Posterior cingulate gyrus (tissue), 11 donors: ENCODE measurements at regions not wholly inside any gene's neighbourhood (a gene's known extent, or its start where the extent isn't known, plus 50 kb on each side); places are given as distances from the start of the nearest gene placed in this dataset.
"Not testable (repeated sequence)": the region's sequence is repeated elsewhere in the genome, so short reads cannot be mapped to it uniquely, and the experiment has no call there.

ENCODE experiments used
- DNase-seq, 10 donors: peaks; one replicate each; pipeline versions ENCODE4 v3.0.0 to v3.0.0-alpha.2; 2020 to 2021; ENCODE audit warnings: mixed read lengths in 3 of 10
- intact Hi-C: fragments of 100-400 bp; cut with DNase I; formaldehyde crosslinking; loops from one replicate; pipeline ENCODE4 v1.15.1; 2023

DNA sequence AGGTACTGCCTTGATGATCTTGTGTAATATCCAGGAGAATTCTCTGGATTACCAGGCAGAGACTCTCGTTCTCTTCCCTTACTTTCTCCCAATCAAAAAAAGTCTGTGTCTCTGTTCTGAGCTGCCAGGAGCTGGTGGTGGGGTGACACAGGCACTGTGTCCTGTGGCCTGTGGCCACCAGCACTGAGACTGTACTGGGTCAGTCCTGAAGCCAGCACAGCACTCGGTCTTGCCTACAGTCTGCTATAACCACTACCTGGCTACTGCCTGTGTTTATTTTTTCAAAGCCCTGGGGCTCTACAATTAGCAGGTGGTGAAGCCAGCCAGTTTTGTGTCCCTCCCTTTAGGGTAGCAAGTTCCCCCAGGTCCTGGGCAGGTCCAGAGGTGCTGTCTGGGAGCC lies 331.1 kb upstream of the MAGEB18 start:
- intact Hi-C loops, result no loop called here
- DNase-seq, result peak in 1 of 10 donors; percentile 77

DNA sequence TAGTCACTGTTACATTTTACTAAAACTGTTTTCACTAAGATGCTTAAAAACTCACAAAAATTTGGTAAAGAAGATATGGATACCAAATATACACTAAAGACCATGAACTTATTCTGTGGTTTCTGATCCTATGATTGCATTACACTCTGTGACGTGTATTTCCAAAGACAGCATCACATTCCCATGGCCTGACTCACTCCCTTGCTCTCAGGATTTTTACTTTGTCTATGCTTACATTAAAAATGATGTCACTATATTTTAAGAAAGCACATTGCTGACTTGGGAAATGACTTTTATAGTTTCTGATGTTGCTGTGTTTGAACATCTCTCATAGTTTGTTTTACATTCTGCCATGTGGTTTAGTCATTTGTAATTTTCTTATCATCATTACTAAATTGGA lies 327.9 kb upstream of the MAGEB18 start:
- intact Hi-C loops, result no loop called here
- no peak for DNase-seq

DNA sequence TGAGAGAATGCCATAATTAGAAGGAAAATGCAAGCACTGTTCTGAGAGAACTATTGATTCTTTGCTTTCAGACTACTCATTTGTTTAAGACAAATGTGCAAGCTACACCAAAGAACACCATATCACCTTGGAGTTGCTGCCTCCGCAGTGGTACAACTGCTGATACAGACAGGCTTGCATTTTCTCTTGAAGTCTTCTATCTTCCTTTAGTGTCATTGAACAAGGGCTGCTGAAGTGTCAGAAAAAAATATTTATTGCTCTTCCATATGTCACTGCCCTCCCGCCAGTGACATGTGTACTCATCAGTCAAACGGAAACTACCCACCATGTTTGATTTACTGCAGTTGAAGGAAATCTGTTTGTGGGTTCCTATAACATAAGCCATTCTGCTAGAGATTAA lies 318.3 kb upstream of the MAGEB18 start:
- intact Hi-C loops, result no loop called here

GRCh38 chrX:25851141-25851540 lies 287.0 kb upstream of the MAGEB18 start:
- no peak for DNase-seq

More for the DNA sequence above, 318.3 kb upstream of the MAGEB18 start:
- DNase-seq, result no peak

DNA sequence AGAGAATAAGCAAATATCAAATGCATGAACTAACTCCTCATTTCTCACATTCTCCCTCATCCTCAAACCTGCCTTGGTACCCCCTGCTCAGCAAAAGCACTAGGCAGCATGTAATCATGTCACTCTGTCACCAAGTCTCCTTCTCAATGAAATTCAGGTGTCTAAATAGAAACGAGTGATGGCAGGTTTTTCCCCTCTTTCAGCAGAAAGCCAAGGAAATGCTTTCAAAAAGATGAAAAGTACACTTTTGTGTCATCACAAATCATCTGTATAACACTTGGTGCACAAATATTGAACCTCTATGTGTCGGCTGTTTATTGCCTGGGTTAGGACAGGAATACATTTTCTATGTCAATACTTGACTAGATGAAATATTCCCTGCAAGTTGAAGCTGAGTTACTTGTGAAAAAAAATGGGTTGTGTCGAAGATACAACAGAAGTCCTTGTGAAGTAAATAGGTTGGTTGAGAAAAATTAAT lies 285.1 kb upstream of the MAGEB18 start:
- no peak for DNase-seq
- intact Hi-C loops, result no loop called here

More at GRCh38 chrX:25851141-25851540, 287.0 kb upstream of the MAGEB18 start:
- intact Hi-C loops, result no loop called here

GRCh38 chrX:25858273-25858880 lies 279.8 kb upstream of the MAGEB18 start:
- intact Hi-C loops, result no loop called here
- no peak for DNase-seq

- peak in 2 of 10 donors; percentile 55 to 69 for DNase-seq
- intact Hi-C loops, result no loop called here
Observed at GRCh38 chrX:25860322-25860721, 277.8 kb upstream of the MAGEB18 start.

- DNase-seq, result no peak
- intact Hi-C loops, result no loop called here
Observed at GRCh38 chrX:25869761-25870160, 268.4 kb upstream of the MAGEB18 start.

GRCh38 chrX:25872786-25873185 lies 265.4 kb upstream of the MAGEB18 start:
- intact Hi-C loops, result no loop called here
- DNase-seq, result no peak

- no peak for DNase-seq
- intact Hi-C loops, result no loop called here
Observed at GRCh38 chrX:25873196-25873595, 264.9 kb upstream of the MAGEB18 start.

DNA sequence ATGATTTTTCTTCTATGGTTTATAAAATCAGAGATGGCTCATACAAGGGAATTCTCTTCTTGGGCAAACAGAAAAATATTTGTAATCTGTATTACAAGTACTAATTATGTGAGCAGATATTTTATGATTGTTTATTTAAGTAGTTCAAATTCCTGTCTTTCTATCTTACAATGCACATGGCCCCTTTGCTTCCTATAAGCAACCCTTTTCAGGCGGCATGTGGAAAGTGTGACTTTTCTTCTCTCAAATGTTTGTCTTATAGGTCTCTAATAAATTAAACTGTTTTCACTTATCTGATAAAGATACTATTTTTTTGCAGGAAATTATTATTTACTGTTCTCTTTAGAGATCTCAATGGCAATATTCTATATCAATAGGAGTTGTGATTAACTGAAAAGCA lies 259.3 kb upstream of the MAGEB18 start:
- intact Hi-C loops, result no loop called here
- DNase-seq, result no peak

DNA sequence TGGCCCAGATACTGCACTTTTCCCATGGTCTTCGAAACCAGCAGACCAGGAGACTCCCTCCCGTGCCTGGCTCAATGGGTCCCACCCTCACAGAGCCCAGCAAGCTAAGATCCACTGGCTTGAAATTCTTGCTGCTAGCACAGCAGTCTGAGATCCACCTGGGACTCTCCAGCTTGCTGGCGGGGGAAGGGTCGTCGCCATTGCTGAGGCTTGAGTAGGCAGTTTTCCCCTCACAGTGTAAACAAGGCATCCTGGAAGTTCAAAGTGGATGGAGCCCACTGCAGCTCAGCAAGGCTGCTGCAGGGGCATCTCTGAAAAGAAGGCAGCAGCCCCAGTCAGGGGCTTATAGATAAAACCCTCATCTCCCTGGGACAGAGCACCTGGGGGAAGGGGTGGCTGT lies 255.6 kb upstream of the MAGEB18 start:
- DNase-seq, result peak in 1 of 10 donors; percentile 52
- intact Hi-C loops, result not testable (repeated sequence)

DNA sequence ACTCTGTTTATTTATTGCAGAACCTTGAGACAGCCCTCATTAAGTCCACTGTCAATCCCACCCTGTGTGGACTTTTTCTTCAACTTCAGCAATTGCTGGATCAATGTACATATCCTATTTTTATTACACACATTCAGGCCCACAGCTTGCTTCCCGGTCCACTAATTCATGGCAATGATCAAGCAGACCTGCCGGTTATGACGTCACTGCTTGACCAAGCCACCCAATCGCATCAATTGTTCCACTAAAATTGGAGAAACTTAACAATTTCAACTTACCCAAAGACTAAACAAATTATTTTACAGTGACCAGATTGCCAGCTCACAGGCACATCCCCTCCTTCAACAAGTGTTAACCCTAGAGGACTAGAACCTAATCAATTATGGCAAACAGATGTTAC lies 240.4 kb upstream of the MAGEB18 start:
- intact Hi-C loops, result no loop called here
- no peak for DNase-seq

DNA sequence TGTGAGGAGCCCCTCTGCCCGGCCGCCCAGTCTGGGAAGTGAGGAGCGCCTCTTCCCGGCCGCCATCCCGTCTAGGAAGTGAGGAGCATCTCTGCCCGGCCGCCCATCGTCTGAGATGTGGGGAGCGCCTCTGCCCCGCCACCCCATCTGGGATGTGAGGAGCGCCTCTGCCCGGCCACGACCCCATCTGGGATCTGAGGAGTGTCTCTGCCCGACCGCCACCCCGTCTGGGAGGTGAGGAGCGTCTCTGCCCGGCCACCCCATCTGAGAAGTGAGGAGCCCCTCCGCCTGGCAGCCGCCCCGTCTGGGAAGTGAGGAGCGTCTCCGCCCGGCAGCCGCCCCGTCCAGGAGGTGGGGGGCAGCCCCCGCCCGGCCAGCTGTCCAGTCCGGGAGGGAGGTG lies 232.4 kb upstream of the MAGEB18 start:
- intact Hi-C loops, result not testable (repeated sequence)
- DNase-seq, result peak in 2 of 10 donors; percentile 54 to 70

DNA sequence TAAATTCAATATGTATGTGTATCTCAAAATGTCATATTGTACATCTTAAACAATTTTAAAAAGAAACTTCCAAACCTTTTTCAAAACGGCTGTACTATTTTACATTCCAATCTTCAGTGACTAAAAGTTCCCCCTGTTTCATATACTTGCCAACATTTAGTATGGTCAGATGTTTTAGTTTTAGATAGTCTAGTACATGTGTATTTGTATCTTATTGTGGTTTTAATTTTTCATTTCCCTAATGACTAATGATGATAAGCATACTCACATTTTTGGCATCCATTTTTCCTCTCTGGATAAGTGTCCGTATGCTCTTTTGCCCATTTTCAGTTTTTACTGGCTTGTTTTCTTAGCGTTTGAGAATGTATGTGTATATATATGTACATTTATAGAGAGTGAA lies 212.2 kb upstream of the MAGEB18 start:
- no peak for DNase-seq
- intact Hi-C loops, result no loop called here

- peak in 1 of 10 donors; percentile 23 for DNase-seq
- intact Hi-C loops, result no loop called here
Observed at GRCh38 chrX:25928316-25928715, 209.8 kb upstream of the MAGEB18 start.

DNA sequence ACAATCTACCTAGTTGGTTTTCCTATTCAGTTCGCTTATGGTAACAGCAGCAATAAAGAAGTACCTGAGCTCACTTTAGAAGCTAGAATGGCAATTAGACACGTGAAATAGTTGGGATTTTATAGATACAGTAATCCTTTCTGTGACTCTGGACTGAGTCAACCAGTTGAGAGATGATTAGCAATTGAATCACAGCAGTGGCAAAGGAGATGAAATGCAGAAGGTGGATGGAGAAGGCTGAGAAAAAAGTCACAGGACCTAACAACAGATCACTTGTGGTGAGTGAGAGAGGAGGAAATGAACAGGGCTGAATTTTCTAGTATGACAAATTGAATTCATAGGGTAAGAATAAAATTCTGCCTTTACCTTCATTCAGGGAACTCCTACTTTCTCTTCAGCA lies 197.1 kb upstream of the MAGEB18 start:
- intact Hi-C loops, result no loop called here
- DNase-seq, result no peak

- intact Hi-C loops, result no loop called here
- no peak for DNase-seq
Observed at GRCh38 chrX:25941559-25942250, 196.4 kb upstream of the MAGEB18 start.

- intact Hi-C loops, result no loop called here
- DNase-seq, result peak in 2 of 10 donors; percentile 24 to 49
Observed at GRCh38 chrX:25968920-25969319, 169.2 kb upstream of the MAGEB18 start.

GRCh38 chrX:25976683-25977310 lies 161.3 kb upstream of the MAGEB18 start:
- DNase-seq, result peak in 2 of 10 donors; percentile 18 to 60
- intact Hi-C loops, result no loop called here

- intact Hi-C loops, result no loop called here
- no peak for DNase-seq
Observed at GRCh38 chrX:25998687-25999086, 139.5 kb upstream of the MAGEB18 start.

- intact Hi-C loops, result no loop called here
- no peak for DNase-seq
Observed at GRCh38 chrX:26007462-26007861, 130.7 kb upstream of the MAGEB18 start.
